ENCODE measurements at regions not wholly inside any gene's neighbourhood (a gene's known extent, or its start where the extent isn't known, plus 50 kb on each side); places are given as distances from the start of the nearest gene placed in this dataset.

DNA sequence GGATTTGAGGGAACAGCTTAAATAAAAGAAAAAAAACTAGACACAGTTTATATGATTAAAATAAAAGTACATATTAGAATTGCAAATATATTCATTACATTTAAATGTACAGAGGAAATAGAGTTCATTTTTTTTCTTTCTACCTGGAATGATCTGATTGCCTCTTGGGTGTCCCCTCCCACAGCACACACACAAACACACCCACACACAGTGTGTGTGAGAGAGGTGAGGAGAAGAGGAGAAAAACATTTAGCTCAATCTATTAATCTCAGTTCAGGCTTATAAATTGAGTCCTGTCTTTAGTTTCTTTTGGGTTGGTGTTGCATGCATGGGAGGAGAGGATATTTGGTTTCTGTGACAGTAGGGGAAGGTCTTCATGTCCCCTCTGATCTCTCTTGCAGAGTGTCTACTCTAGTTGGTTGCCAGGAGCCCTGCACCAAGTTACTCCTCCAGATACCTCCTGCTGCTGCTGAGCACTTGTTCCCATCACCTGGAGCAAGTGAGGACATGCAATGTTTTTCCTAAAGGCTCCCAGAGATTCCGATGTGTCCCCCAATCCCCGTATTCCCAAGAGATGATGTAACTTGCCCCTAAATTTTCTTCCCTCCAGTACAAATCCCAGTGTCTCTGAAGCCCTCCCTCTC lies 50.8 kb upstream of the REG3A start:
- Histone ChIP-seq H4K5ac (ENCODE audit: insufficient read length, low read depth, low read length) (no peak overlapping the region), H3K36me3 (ENCODE audit: control insufficient read depth in 2 of 4, insufficient read depth in 4 of 4, low read length in 3 of 4) (no peaks in the 10 kb centered on the region), H2BK5ac (ENCODE audit: low read depth, low read length) (peak overlapping the region; percentile 66; the same call in 1 of the 2 replicates), H3K4me2 (ENCODE audit: insufficient read depth in 1 of 2, low read depth in 2 of 2, low read length in 2 of 2) (no peak overlapping the region), H4K8ac (ENCODE audit: extremely low read depth, insufficient read depth, low read length) (no peak overlapping the region; the same call in 1 of the 2 replicates), H3K79me1 (ENCODE audit: low read depth, low read length) (no peaks in the 10 kb centered on the region), H3K79me2 (ENCODE audit: control insufficient read depth in 1 of 2, insufficient read depth in 2 of 2, low read length in 2 of 2) (no peaks in the 10 kb centered on the region), H3K56ac (replicated peaks; ENCODE audit: insufficient read length, low read depth, low read length) (no peak overlapping the region), H3K4me3 (ENCODE audit: extremely low read depth in 1 of 4, insufficient read depth in 2 of 4, low read depth in 3 of 4, low read length in 4 of 4) (no peak overlapping the region), H2BK15ac (ENCODE audit: low read length) (no peak overlapping the region), H3K4me1 (replicated peaks in 1 of 4; ENCODE audit: control insufficient read depth in 3 of 4, insufficient read depth in 4 of 4, low read length in 3 of 4) (peaks cover 0 to 4% (median 2%) of the 10 kb centered on the region in 4 experiments; a peak in 3 of 7 replicates), H2AFZ (ENCODE audit: low read length) (peak overlapping the region; percentile 25; the same call in 1 of the 2 replicates), H3K27ac (ENCODE audit: low read depth, low read length) (no peak overlapping the region), H2BK20ac (ENCODE audit: low read length) (peak overlapping the region; percentile 6; the same call in 1 of the 2 replicates), H3K9me3 (ENCODE audit: insufficient read depth in 2 of 2, low read depth in 1 of 2, low read length in 1 of 2) (no peaks in the 10 kb centered on the region), H3K9ac (replicated peaks in 1 of 4; ENCODE audit: extremely low read depth in 1 of 4, low read depth in 3 of 4, low read length in 3 of 4) (no peak overlapping the region), H4K20me1 (replicated peaks in 1 of 2; ENCODE audit: control insufficient read depth in 1 of 2, insufficient read depth in 2 of 2, low read length in 2 of 2) (no peaks in the 10 kb centered on the region), H3K23ac (ENCODE audit: insufficient read length) (no peak overlapping the region), H2BK12ac (ENCODE audit: low read depth, low read length) (no peak overlapping the region), H3K27me3 (replicated peaks in 1 of 4; ENCODE audit: control insufficient read depth in 3 of 4, extremely low read depth in 1 of 4, insufficient read depth in 3 of 4, low read length in 3 of 4) (peaks cover 0 to 1% (median 0%) of the 10 kb centered on the region in 4 experiments; a peak in 1 of 7 replicates), H3K14ac (ENCODE audit: insufficient read length) (peak overlapping the region; percentile 66), H3K23me2 (ENCODE audit: low read depth, low read length) (no peaks in the 10 kb centered on the region), H4K91ac (replicated peaks; ENCODE audit: insufficient read length, low read length) (no peak overlapping the region), H3K4ac (replicated peaks; ENCODE audit: insufficient read length, low read depth, low read length) (no peak overlapping the region), H3K18ac (ENCODE audit: extremely low read depth, low read length) (no peak overlapping the region), H2BK120ac (replicated peaks; ENCODE audit: low read depth, low read length) (no peak overlapping the region), H2AK5ac (ENCODE audit: low read depth, low read length) (no peak overlapping the region)
- FAIRE-seq (no peak), DNase-seq (ENCODE audit: low read depth in 1 of 2, low spot score in 2 of 2) (no peak)
- 92% methylated on average over 2 of the region's 2 CpGs; no CpG with 5 or more reads in 1 of the 2 experiments for WGBS, 2 experiments (ENCODE audit: extremely low coverage in 1 of 2, insufficient coverage in 1 of 2, insufficient read length in 1 of 2, insufficient replicate concordance in 2 of 2, low coverage in 1 of 2, low lambda C conversion rate in 2 of 2, missing lambda C conversion rate in 1 of 2)
- CTCF ChIA-PET (ENCODE audit: partially characterized antibody), result interaction anchor here (0.9 to 6.6 kb wide), 7 partner anchors 9 to 678 kb away, joined by 3 to 49 read pairs (median 4); no protein-coding TSS in a partner anchor
- POLR2A ChIA-PET (ENCODE audit: partially characterized antibody), result no interaction called here
- TF ChIP-seq ZNF274 (IDR thresholded peaks at IDR 0.05; ENCODE audit: borderline replicate concordance, extremely low read depth, low read length), result no peak
- TF ChIP-seq JUN (IDR thresholded peaks at IDR 0.05; ENCODE audit: low read depth, low read length), result no peak
- TF ChIP-seq EGR1 (IDR thresholded peaks at IDR 0.05; ENCODE audit: borderline replicate concordance, low read depth, low read length), result no peak
- no peak for TF ChIP-seq KDM4A (IDR thresholded peaks at IDR 0.05; ENCODE audit: low read depth, low read length, severe bottlenecking)
- TF ChIP-seq RBBP5 (IDR thresholded peaks at IDR 0.05; ENCODE audit: borderline replicate concordance, low read depth, low read length), result no peak
- no peak for TF ChIP-seq HDAC6 (IDR thresholded peaks at IDR 0.05; ENCODE audit: low read depth, low read length)
- no peak for TF ChIP-seq GABPA (IDR thresholded peaks at IDR 0.05; ENCODE audit: borderline replicate concordance, insufficient read depth, low read length)
- TF ChIP-seq, protein P1, sequence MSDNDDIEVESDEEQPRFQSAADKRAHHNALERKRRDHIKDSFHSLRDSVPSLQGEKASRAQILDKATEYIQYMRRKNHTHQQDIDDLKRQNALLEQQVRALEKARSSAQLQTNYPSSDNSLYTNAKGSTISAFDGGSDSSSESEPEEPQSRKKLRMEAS (IDR thresholded peaks at IDR 0.05), result no peak
- TF ChIP-seq TEAD4 (IDR thresholded peaks at IDR 0.05; ENCODE audit: low read depth, low read length), result no peak
- no peak for TF ChIP-seq TCF12 (IDR thresholded peaks at IDR 0.05; ENCODE audit: low read depth, low read length)
- no peak for TF ChIP-seq SAP30 (IDR thresholded peaks at IDR 0.05; ENCODE audit: insufficient read depth, insufficient replicate concordance, low read length)
- TF ChIP-seq CHD1 (IDR thresholded peaks at IDR 0.05; ENCODE audit: low read depth, low read length), result no peak
- no peak for TF ChIP-seq FOSL1 (IDR thresholded peaks at IDR 0.05; ENCODE audit: insufficient read depth, low read depth, low read length)

Data from H1 (cell line).